SK-N-SH (cell line): ENCODE measurements at regions not wholly inside any gene's neighbourhood (a gene's known extent, or its start where the extent isn't known, plus 50 kb on each side); places are given as distances from the start of the nearest gene placed in this dataset.

ENCODE experiments used
- CTCF ChIA-PET: fragments of 300-600, 350-600 bp; formaldehyde crosslinking; extraction: SDS; loops from one replicate; lab custom pipeline; 2021; lab: Yijun Ruan, JAX
- POLR2A ChIA-PET: fragments of 350-600 bp; sonication (Branson Sonifier 250); formaldehyde crosslinking; extraction: SDS; loops from one replicate; lab custom pipeline; 2020; ENCODE audit warnings: antibody characterized with exemption, inconsistent platforms; lab: Yijun Ruan, JAX
- DNase-seq: peaks from one replicate; pipeline ENCODE4 v3.0.0; 2012
- H2AFZ ChIP-seq: fragments of 200-600 bp; sonication (generic); 2 replicates; pipeline ENCODE4 v1.8.1; 2016; ENCODE audit warnings: antibody characterized with exemption, mild to moderate bottlenecking, low read depth
- H3F3A ChIP-seq: fragments of 200-600 bp; sonication (generic); replicated peaks from 2 replicates; pipeline ENCODE3; 2016; ENCODE audit warnings: antibody characterized with exemption, mild to moderate bottlenecking; ENCODE audit not compliant: insufficient read depth
- H3K27ac ChIP-seq, 2 experiments: fragments of 200-500 bp in 1 of 2; fragments of 200-600 bp in 1 of 2; sonication (Bioruptor generic) in 1 of 2; sonication (generic), shearing (Covaris generic) in 1 of 2; 2 replicates each; pipeline versions ENCODE4 v1.5.1 to v1.6.1; 2014 to 2016; ENCODE audit warnings: low read depth in 2 of 2, inconsistent platforms in 1 of 2, low read length in 1 of 2, mild to moderate bottlenecking in 1 of 2, mixed read lengths in 1 of 2
- H3K27me3 ChIP-seq: fragments of 200-600 bp; sonication (generic), shearing (Covaris generic); 2 replicates; pipeline ENCODE4 v1.6.1; 2016; ENCODE audit warnings: mixed run types; ENCODE audit not compliant: insufficient read depth
- H3K36me3 ChIP-seq, 2 experiments: fragments of 200-500 bp in 1 of 2; fragments of 200-600 bp in 1 of 2; sonication (Bioruptor generic) in 1 of 2; sonication (generic) in 1 of 2; replicated peaks in 1 of 2; 2 replicates each; pipeline versions ENCODE3 to v1.5.1; 2014 to 2016; ENCODE audit warnings: low read length in 1 of 2, mild to moderate bottlenecking in 1 of 2; ENCODE audit not compliant: insufficient read depth in 2 of 2, control insufficient read depth in 1 of 2
- H3K4me1 ChIP-seq, 2 experiments: fragments of 200-500 bp in 1 of 2; fragments of 200-600 bp in 1 of 2; sonication (Bioruptor generic) in 1 of 2; sonication (generic), shearing (Covaris generic) in 1 of 2; 2 replicates each; pipeline versions ENCODE4 v1.5.1 to v1.6.1; 2014 to 2016; ENCODE audit warnings: low read depth in 1 of 2, low read length in 1 of 2, mixed run types in 1 of 2; ENCODE audit not compliant: insufficient read depth in 2 of 2, control insufficient read depth in 1 of 2
- H3K4me2 ChIP-seq: fragments of 200-600 bp; sonication (generic), shearing (Covaris generic); 2 replicates; pipeline ENCODE4 v1.6.1; 2017; ENCODE audit warnings: mixed run types
- H3K4me3 ChIP-seq, 2 experiments: fragments of 200-500 bp in 1 of 2; fragments of 200-600 bp in 1 of 2; sonication (Bioruptor generic) in 1 of 2; sonication (generic), shearing (Covaris generic) in 1 of 2; 2 replicates each; pipeline versions ENCODE4 v1.5.1 to v1.8.1; 2014 to 2016; ENCODE audit warnings: low read depth in 2 of 2, inconsistent platforms in 1 of 2, low read length in 1 of 2, mild to moderate bottlenecking in 1 of 2, mixed read lengths in 1 of 2, moderate library complexity in 1 of 2
- H3K79me2 ChIP-seq: fragments of 200-600 bp; sonication (generic); 2 replicates; pipeline ENCODE4 v1.8.1; 2017; ENCODE audit warnings: mild to moderate bottlenecking; ENCODE audit not compliant: insufficient read depth
- H3K9ac ChIP-seq: fragments of 200-600 bp; sonication (generic); 2 replicates; pipeline ENCODE4 v1.6.1; 2017; ENCODE audit warnings: mixed run types
- H3K9me2 ChIP-seq: fragments of 200-600 bp; sonication (generic); 2 replicates; pipeline ENCODE4 v1.6.1; 2017; ENCODE audit warnings: mixed run types
- H3K9me3 ChIP-seq: fragments of 200-600 bp; sonication (generic); 2 replicates; pipeline ENCODE4 v1.6.1; 2017; ENCODE audit warnings: mixed run types, mild to moderate bottlenecking, moderate library complexity
- H4K20me1 ChIP-seq: fragments of 200-600 bp; sonication (generic); 2 replicates; pipeline ENCODE4 v1.6.1; 2017; ENCODE audit warnings: mild to moderate bottlenecking, mixed run types; ENCODE audit not compliant: insufficient read depth
- CTCF ChIP-seq: fragments of 200-600 bp; sonication (generic); IDR thresholded peaks from 2 replicates; pipeline ENCODE4 v1.6.1; 2017; ENCODE audit warnings: antibody characterized with exemption, mild to moderate bottlenecking, moderate library complexity
- ELF1 ChIP-seq: IDR thresholded peaks from 2 replicates; pipeline ENCODE4 v1.4.0; 2012
- EP300 ChIP-seq, 2 experiments: IDR thresholded peaks; 2 replicates each; pipeline versions ENCODE4 v1.4.0 to v1.6.1; 2012; ENCODE audit warnings: borderline replicate concordance in 1 of 2, low read depth in 1 of 2, low read length in 1 of 2
- EZH2phosphoT487 ChIP-seq: fragments of 200-600 bp; sonication (generic); IDR thresholded peaks from 2 replicates; pipeline ENCODE4 v1.6.1; 2017; ENCODE audit warnings: low read depth, mixed run types, mild to moderate bottlenecking, antibody characterized with exemption, moderate library complexity, borderline replicate concordance
- FOXJ3 ChIP-seq: sonication (generic); formaldehyde crosslinking; IDR thresholded peaks from 2 replicates; pipeline ENCODE4 v1.5.1; 2020; ENCODE audit warnings: mild to moderate bottlenecking, missing genetic modification reagents
- IRF3 ChIP-seq: fragments of 150-350 bp; IDR thresholded peaks from 2 replicates; pipeline ENCODE4 v1.6.1; 2016; ENCODE audit warnings: mild to moderate bottlenecking, low read depth, low read length
- JUND ChIP-seq: IDR thresholded peaks from 2 replicates; pipeline ENCODE4 v1.4.0; 2012
- MEF2A ChIP-seq: IDR thresholded peaks from 2 replicates; pipeline ENCODE4 v1.4.0; 2012; ENCODE audit warnings: low read depth, borderline replicate concordance
- MXI1 ChIP-seq: IDR thresholded peaks from 2 replicates; pipeline ENCODE4 v1.6.1; 2012; ENCODE audit warnings: mild to moderate bottlenecking, low read depth, low read length, improper control_type of control experiment
- NFIC ChIP-seq: IDR thresholded peaks from 2 replicates; pipeline ENCODE4 v1.4.0; 2012; ENCODE audit warnings: borderline replicate concordance
- NRF1 ChIP-seq: IDR thresholded peaks from 2 replicates; pipeline ENCODE4 v1.6.1; 2012; ENCODE audit warnings: low read depth, mild to moderate bottlenecking, low read length
- POLR2AphosphoS5 ChIP-seq: IDR thresholded peaks from 2 replicates; pipeline ENCODE4 v1.6.1; 2012; ENCODE audit warnings: low read depth, low read length
- RAD21 ChIP-seq: IDR thresholded peaks from 2 replicates; pipeline ENCODE4 v1.6.1; 2012; ENCODE audit warnings: mild to moderate bottlenecking, low read length
- SMC3 ChIP-seq: IDR thresholded peaks from 2 replicates; pipeline ENCODE4 v1.6.1; 2012; ENCODE audit warnings: low read depth, low read length, improper control_type of control experiment
- TAF1 ChIP-seq: IDR thresholded peaks from 2 replicates; pipeline ENCODE4 v1.6.1; 2012; ENCODE audit warnings: low read depth, mild to moderate bottlenecking, low read length, moderate library complexity, borderline replicate concordance
- TCF12 ChIP-seq: IDR thresholded peaks from 2 replicates; pipeline ENCODE4 v1.4.0; 2012
- USF1 ChIP-seq: IDR thresholded peaks from 2 replicates; pipeline ENCODE4 v1.4.0; 2012; ENCODE audit warnings: low read depth, borderline replicate concordance
- USF2 ChIP-seq: fragments of 150-350 bp; IDR thresholded peaks from 2 replicates; pipeline ENCODE4 v1.6.1; 2017; ENCODE audit warnings: antibody characterized with exemption, low read length, low read depth, borderline replicate concordance
- YY1 ChIP-seq: IDR thresholded peaks from 2 replicates; pipeline ENCODE4 v1.4.0; 2012; ENCODE audit warnings: low read depth, mild to moderate bottlenecking
- ZBTB33 ChIP-seq: IDR thresholded peaks from 2 replicates; pipeline ENCODE4 v1.4.0; 2012; ENCODE audit warnings: low read depth, borderline replicate concordance
- WGBS: methylation state at CpG from one replicate; pipeline ENCODE4 v1.1.6; 2017; ENCODE audit warnings: low lambda C conversion rate; 5-methylcytosine and 5-hydroxymethylcytosine counted together

GRCh38 chr11:119952441-119952840 is 185.5 kb downstream of the TRIM29 start:
- no peak for DNase-seq
- Histone ChIP-seq H3K9me2 (no peaks in the 10 kb centered on the region), H3K4me1 (peaks cover 0 to 13% of the 10 kb centered on the region in 2 experiments; a peak in 1 of 4 replicates), H3K27ac (no peak overlapping the region), H2AFZ (no peak overlapping the region), H3K4me2 (no peak overlapping the region), H4K20me1 (no peaks in the 10 kb centered on the region), H3K4me3 (no peak overlapping the region), H3K79me2 (no peaks in the 10 kb centered on the region), H3K9ac (no peak overlapping the region), H3K36me3 (no peaks in the 10 kb centered on the region), H3K9me3 (no peaks in the 10 kb centered on the region), H3F3A (no peaks in the 10 kb centered on the region), H3K27me3 (no peaks in the 10 kb centered on the region)
- TF ChIP-seq EP300 (IDR thresholded peaks at IDR 0.05; ENCODE audit: borderline replicate concordance in 1 of 2, low read depth in 1 of 2, low read length in 1 of 2) (no peak), MEF2A (no peak), TCF12 (no peak), ZBTB33 (no peak), JUND (no peak), YY1 (no peak), POLR2AphosphoS5 (no peak), NRF1 (no peak), NFIC (no peak)
- CTCF ChIA-PET, result interaction anchor here (0.8 kb wide), 1 partner anchor 10 kb away, joined by 3 read pairs; no protein-coding TSS in a partner anchor
- 66% methylated on average over 5 of the region's 6 CpGs for WGBS
- POLR2A ChIA-PET, result no interaction called here

- ChIA-PET POLR2A (no interaction called here), CTCF (interaction anchor here (0.8 to 1.4 kb wide), 2 partner anchors 9 to 38 kb away, joined by 3 read pairs; no protein-coding TSS in a partner anchor)
- no peak overlapping the region for H2AFZ ChIP-seq
- H3K9ac ChIP-seq, result no peak overlapping the region
- H3K36me3 ChIP-seq, result no peaks in the 10 kb centered on the region
- no peaks in the 10 kb centered on the region for H3K9me2 ChIP-seq
- H3K4me2 ChIP-seq, result no peak overlapping the region
- no peaks in the 10 kb centered on the region for H3K27me3 ChIP-seq
- 46% methylated on average over 5 of the region's 5 CpGs for WGBS
- no peak overlapping the region for H3K4me3 ChIP-seq
- no peaks in the 10 kb centered on the region for H4K20me1 ChIP-seq
- no peaks in the 10 kb centered on the region for H3K9me3 ChIP-seq
- H3K27ac ChIP-seq, result no peak overlapping the region
- no peaks in the 10 kb centered on the region; a peak in 1 of 4 replicates for H3K4me1 ChIP-seq
- no peaks in the 10 kb centered on the region for H3K79me2 ChIP-seq
- DNase-seq, result no peak
- no peaks in the 10 kb centered on the region for H3F3A ChIP-seq
- TF ChIP-seq POLR2AphosphoS5 (no peak), SMC3 (no peak), IRF3 (no peak), MXI1 (no peak), EZH2phosphoT487 (no peak), CTCF (no peak), ELF1 (no peak), FOXJ3 (CRISPR knock-in tag) (no peak), EP300 (IDR thresholded peaks at IDR 0.05; ENCODE audit: borderline replicate concordance in 1 of 2, low read depth in 1 of 2, low read length in 1 of 2) (no peak), USF1 (no peak), RAD21 (no peak), TAF1 (no peak), JUND (no peak), USF2 (no peak)
Measured at GRCh38 chr11:119943298-119943655, 194.6 kb downstream of the TRIM29 start.
